ENCODE measurements at regions not wholly inside any gene's neighbourhood (a gene's known extent, or its start where the extent isn't known, plus 50 kb on each side); places are given as distances from the start of the nearest gene placed in this dataset.
"Not testable (repeated sequence)": the region's sequence is repeated elsewhere in the genome, so short reads cannot be mapped to it uniquely, and the experiment has no call there.

GRCh38 chr3:15997274-15997943 lies 177.1 kb upstream of the GALNT15 start:
- DNase-seq = no peak

DNA sequence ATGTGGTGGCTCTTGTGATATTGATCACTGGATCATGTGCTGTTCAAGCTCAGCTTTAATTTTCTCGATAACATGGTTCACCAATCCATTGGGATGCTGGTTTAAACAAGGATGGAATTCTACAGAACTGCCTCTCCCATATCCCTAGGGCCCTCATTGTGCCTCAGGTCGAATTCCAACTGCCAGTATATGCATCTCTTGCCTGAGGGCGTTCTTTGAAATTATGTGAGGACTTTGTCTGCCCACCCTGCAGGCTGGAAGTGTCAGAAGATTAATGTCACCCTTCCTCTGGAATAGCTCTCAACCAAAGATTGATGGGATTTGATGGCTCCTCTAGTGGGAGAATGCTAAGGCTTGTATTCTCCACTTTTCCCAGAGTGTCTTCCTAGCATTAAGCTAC lies 175.6 kb upstream of the GALNT15 start:
- no peak for DNase-seq

- no peak for DNase-seq
Observed at GRCh38 chr3:16004812-16005211, 169.7 kb upstream of the GALNT15 start.

- DNase-seq = no peak
Observed at GRCh38 chr3:16011376-16011775, 163.1 kb upstream of the GALNT15 start.

DNA sequence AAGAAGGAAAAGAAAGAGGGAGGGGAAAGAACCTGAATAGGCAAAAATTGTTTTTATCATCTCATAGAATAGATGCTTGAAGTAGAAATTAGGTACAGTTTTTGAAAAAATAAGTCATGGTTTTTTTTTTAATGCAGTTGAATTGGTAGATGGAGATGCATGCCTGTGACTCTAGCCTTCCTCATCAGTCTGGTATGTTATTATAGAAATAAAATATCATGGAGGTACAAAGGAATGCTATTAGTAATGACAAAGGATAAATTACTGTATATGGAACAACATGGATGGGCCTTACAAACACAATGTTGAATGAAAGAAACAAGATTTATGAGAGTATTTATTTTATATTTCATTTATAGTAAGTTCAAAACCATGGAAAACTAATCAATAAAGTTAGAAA lies 162.4 kb upstream of the GALNT15 start:
- no peak for DNase-seq

- DNase-seq = no peak
Observed at GRCh38 chr3:16013568-16013967, 160.9 kb upstream of the GALNT15 start.

- DNase-seq = not testable (repeated sequence)
Observed at GRCh38 chr3:16021801-16022200, 152.7 kb upstream of the GALNT15 start.

- not testable (repeated sequence) for DNase-seq
Observed at GRCh38 chr3:16023881-16024280, 150.6 kb upstream of the GALNT15 start.

GRCh38 chr3:16024548-16024947 lies 149.9 kb upstream of the GALNT15 start:
- no peak for DNase-seq

DNA sequence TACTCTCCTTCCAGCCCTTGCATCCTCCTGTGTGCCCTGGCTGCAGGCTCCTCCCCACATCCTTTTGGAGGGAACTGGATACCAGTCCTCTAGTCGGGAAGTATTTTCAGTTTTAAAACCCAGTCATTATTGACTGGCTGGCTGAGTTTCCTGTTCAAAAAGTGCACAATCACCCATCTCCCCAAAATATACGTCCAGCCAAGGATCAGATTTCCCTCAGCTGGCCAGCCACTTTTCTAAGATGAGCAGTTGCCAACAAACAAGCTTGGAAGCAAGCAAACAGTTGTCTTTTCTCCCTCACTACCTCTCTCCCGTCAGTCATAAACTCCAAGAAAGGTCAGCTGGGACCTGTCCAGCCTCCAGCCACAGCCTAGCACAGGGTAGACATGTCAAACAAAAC lies 147.7 kb upstream of the GALNT15 start:
- no peak for DNase-seq

DNA sequence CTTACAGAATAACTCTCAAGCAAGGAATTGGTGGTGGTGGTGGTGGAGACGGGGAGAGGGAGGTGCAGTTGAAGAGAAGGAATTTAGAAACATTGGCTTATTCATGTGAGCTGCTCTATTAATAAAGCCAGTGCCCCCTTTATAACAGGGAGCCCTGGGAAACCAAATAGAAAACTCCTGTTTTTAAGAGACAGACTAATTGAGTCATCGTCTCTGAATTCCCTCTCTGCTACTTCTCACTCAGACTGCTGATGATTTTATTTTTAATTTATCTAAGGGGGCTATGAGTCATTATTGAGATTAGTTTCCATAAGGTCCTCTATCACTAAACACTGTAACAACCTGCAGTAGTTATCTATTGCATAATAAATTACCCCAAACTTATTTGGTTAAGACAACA lies 145.9 kb upstream of the GALNT15 start:
- no peak for DNase-seq

GRCh38 chr3:16030342-16030741 lies 144.1 kb upstream of the GALNT15 start:
- no peak for DNase-seq

GRCh38 chr3:16031434-16031833 lies 143.0 kb upstream of the GALNT15 start:
- no peak for DNase-seq

DNA sequence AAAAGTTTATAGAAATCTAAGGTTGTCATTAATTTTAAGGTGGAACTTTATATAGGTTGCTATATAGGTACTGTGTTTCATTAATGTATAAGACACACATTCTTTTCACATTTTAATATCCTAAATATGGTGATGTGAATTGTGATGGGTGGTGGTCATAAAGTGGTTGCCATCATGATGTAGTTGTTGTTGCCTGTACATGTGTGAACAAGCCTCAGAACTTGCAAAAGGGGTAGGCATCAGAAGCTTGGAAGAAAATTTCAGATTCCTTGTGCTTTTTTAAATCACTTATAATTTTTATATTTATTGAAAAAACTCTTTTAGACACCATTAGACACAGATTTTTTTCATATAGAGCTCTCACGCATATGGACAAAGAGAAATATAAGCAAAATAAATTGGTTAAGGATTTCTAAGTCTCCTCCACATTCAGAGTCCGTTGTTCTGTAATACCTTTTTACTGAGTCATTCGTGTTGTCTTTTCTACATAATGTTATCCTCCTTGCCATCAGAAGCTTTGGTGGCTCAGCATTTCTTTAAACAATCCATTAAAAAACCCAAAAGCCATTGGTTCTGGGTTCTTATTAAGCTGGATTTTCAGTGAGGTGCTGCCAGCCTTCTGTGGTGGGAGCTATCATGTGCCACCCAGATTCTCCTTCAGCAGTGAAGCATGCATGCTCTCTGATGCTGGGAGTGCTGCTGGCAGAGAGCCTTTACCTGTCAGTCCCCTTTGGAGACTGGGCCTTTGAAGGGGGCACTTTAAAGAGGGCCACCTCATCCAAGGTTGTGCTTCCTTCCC lies 140.4 kb upstream of the GALNT15 start:
- no peak for DNase-seq

DNA sequence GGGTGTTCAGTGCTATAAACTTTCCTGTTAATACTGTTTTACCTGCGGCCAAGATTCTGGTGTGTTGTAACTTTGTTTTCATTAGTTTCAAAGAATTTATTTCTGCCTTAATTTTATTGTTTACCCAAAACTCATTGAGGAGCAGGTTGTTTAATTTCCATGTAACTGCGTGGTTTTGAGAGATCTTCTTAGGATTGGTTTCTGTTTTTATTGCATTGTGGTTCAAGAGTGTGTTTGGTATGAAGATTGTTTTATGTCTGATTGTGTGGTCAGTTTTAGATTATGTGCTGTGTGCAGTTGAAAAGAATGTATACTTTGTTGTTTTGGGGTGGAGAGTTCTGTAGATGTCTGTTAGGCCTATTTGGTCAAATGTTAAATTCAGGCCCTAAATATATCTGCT lies 133.5 kb upstream of the GALNT15 start:
- DNase-seq = no peak

GRCh38 chr3:16048435-16049318 lies 125.8 kb upstream of the GALNT15 start:
- no peak for DNase-seq

GRCh38 chr3:16050641-16051467 lies 123.6 kb upstream of the GALNT15 start:
- DNase-seq = no peak

- no peak for DNase-seq
Observed at GRCh38 chr3:16051691-16052090, 122.8 kb upstream of the GALNT15 start.

DNA sequence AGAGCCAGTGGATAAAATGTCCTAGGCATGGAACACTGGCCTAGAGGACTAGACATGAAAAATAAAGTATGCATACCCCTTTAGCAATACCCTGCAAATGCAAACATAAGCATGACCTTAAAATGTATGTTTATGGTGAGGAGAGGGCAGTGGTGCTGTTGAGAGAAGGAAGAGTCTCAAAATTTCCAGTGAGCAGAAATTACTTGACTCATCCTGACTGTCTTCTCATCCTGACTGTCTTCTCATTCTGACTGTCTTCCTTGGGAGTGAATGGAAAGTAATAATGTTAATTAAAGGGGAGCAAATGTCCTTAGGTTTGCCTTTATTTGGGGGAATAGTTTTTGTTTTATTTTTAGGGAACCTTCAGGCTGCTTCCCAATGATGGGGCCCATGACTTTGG lies 121.5 kb upstream of the GALNT15 start:
- DNase-seq = no peak

DNA sequence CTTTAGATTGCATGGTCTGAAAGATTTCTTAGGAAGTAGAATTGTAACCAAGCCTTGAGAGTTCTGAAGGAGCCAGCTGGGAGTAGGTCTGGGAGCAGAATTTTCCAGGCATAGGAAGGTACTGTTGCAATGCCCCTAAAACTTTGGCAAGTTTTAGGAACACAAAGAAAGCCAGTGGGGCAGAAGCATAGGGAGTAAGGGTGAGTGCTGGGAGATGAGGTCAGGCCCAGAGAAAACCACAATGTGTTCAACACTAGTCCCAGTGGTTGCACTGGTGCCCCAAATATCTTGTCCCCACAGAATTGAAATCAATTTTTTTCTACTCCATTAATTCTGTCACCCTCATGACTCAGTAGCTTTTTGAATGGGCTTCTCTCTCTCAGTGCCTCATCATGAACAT lies 120.7 kb upstream of the GALNT15 start:
- no peak for DNase-seq

DNA sequence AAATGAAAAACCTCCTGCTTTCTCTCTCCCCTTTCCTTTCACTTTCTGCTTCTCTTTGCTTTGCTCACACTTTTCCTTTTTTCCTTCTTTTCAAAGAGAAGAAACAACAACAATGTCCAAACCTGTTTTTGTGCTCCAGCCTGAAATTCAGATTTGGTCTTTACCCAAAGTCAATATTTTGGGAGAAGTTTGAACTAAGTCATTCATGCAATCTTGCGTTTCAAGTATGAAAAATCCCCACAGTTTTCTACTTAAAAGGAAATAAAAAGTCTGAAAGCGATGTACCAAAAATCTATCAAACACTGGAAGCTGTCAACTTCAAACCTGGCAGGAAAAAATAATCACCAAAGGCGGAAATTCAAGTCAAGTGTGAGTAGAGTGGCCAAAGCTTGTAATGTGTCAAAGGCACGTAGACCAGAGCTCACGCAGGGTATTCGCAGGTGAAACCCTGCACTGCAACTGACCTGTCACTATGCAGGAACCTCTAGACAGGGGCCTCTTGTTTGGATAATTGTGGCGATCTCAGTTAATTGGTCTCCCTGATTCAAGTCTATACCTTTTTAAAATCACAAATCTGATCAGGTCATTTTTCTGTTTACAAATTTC lies 118.8 kb upstream of the GALNT15 start:
- no peak for DNase-seq

DNA sequence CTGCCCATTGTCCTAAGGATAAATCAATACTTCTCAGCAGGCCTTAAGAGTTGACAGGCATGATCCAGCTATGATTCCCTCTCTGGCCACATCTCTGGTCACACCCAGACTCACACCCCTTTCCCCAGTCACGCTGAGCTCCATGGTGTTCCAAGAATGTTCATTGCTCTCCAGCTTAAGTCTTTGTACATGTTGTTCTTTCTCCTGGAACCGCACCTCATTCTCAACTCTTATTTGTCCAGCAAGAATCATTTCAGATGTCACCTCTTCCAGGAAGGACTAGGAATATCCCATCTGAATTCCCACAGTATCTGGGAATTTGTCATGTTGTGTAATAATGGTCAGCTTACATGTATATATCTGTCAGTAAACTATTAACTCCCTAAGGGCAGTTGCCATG lies 118.3 kb upstream of the GALNT15 start:
- no peak for DNase-seq
